ENCODE measurements at regions not wholly inside any gene's neighbourhood (a gene's known extent, or its start where the extent isn't known, plus 50 kb on each side); places are given as distances from the start of the nearest gene placed in this dataset.

- Mint-ChIP-seq H3K4me3 (no peak overlapping the region), H3K4me1 (peaks cover 9% of the 10 kb centered on the region), H3K9me3 (peaks cover 19% of the 10 kb centered on the region), H3K36me3 (ENCODE audit: low read depth) (peaks cover 25% of the 10 kb centered on the region), H3K27ac (no peak overlapping the region), H3K27me3 (ENCODE audit: low read depth, poor library complexity) (no peaks in the 10 kb centered on the region)
- DNase-seq: no peak
- no peak for TF ChIP-seq CTCF (IDR thresholded peaks at IDR 0.05)
Observed at GRCh38 chr2:196372276-196372809, 201.0 kb upstream of the STK17B start.

- Mint-ChIP-seq H3K27me3 (ENCODE audit: low read depth, poor library complexity) (no peaks in the 10 kb centered on the region), H3K36me3 (ENCODE audit: low read depth) (peaks cover 19% of the 10 kb centered on the region), H3K4me1 (peaks cover 9% of the 10 kb centered on the region), H3K4me3 (no peak overlapping the region), H3K9me3 (peaks cover 14% of the 10 kb centered on the region), H3K27ac (no peak overlapping the region)
- no peak for DNase-seq
- TF ChIP-seq CTCF (IDR thresholded peaks at IDR 0.05): no peak
Observed at GRCh38 chr2:196372811-196373664, 201.7 kb upstream of the STK17B start.

GRCh38 chr2:196376984-196377877 is 205.9 kb upstream of the STK17B start:
- no peak for DNase-seq
- Mint-ChIP-seq H3K27ac (no peak overlapping the region), H3K4me3 (no peak overlapping the region), H3K27me3 (ENCODE audit: low read depth, poor library complexity) (no peaks in the 10 kb centered on the region), H3K4me1 (peaks cover 19% of the 10 kb centered on the region), H3K9me3 (no peaks in the 10 kb centered on the region), H3K36me3 (ENCODE audit: low read depth) (peaks cover 8% of the 10 kb centered on the region)
- TF ChIP-seq CTCF (IDR thresholded peaks at IDR 0.05): no peak

GRCh38 chr2:196379600-196379999 is 208.2 kb upstream of the STK17B start:
- H3K4me1 Mint-ChIP-seq: peaks cover 19% of the 10 kb centered on the region
- H3K9me3 Mint-ChIP-seq: no peaks in the 10 kb centered on the region
- no peak overlapping the region for H3K4me3 Mint-ChIP-seq
- no peak for DNase-seq
- H3K27me3 Mint-ChIP-seq (ENCODE audit: low read depth, poor library complexity): no peaks in the 10 kb centered on the region
- TF ChIP-seq CTCF (IDR thresholded peaks at IDR 0.05): no peak
- no peak overlapping the region for H3K27ac Mint-ChIP-seq
- peaks cover 6% of the 10 kb centered on the region for H3K36me3 Mint-ChIP-seq (ENCODE audit: low read depth)

GRCh38 chr2:196380098-196380497 is 208.7 kb upstream of the STK17B start:
- no peak for TF ChIP-seq CTCF (IDR thresholded peaks at IDR 0.05)
- Mint-ChIP-seq H3K4me1 (peaks cover 19% of the 10 kb centered on the region), H3K4me3 (no peak overlapping the region), H3K27me3 (ENCODE audit: low read depth, poor library complexity) (no peaks in the 10 kb centered on the region), H3K36me3 (ENCODE audit: low read depth) (peaks cover 5% of the 10 kb centered on the region), H3K9me3 (no peaks in the 10 kb centered on the region), H3K27ac (peak overlapping the region; percentile 36)
- DNase-seq: no peak
